Peyer's patch (tissue), 4 donors: ENCODE measurements at regions not wholly inside any gene's neighbourhood (a gene's known extent, or its start where the extent isn't known, plus 50 kb on each side); places are given as distances from the start of the nearest gene placed in this dataset.
A peak's percentile ranks its signal among the peaks of the same experiment; 100 is the strongest.

Experiments used
- DNase-seq, 3 donors: peaks; one replicate each; pipeline ENCODE4 v3.0.0-alpha.2; 2017 to 2019
- H3K27ac ChIP-seq, 4 donors: fragments of 200-600 bp; sonication (generic); one replicate each; pipeline ENCODE4 v1.5.1; 2016 to 2019
- H3K27me3 ChIP-seq, 2 donors: fragments of 200-600 bp; sonication (generic); one replicate each; pipeline ENCODE4 v1.5.1; 2019
- H3K36me3 ChIP-seq, 3 donors: fragments of 200-600 bp; sonication (generic); one replicate each; pipeline ENCODE4 v1.5.1; 2016 to 2019
- H3K4me1 ChIP-seq, 4 donors: fragments of 200-600 bp; sonication (generic); one replicate each; pipeline ENCODE4 v1.5.1; 2016 to 2019
- H3K4me3 ChIP-seq, 4 donors: fragments of 200-600 bp; sonication (generic); 1 replicate in 3 of 4; 2 replicates in 1 of 4; pipeline ENCODE4 v1.5.1; 2016 to 2019; ENCODE audit warnings: mild to moderate bottlenecking in 1 of 4
- H3K9me3 ChIP-seq, 4 donors: fragments of 200-600 bp; sonication (generic); one replicate each; pipeline ENCODE4 v1.5.1; 2016 to 2019; ENCODE audit warnings: mild to moderate bottlenecking in 1 of 4
- POLR2A ChIP-seq, 2 donors: fragments of 450-650 bp; IDR thresholded peaks; one replicate each; pipeline ENCODE4 v1.5.1; 2017; ENCODE audit warnings: antibody characterized with exemption in 2 of 2, mild to moderate bottlenecking in 2 of 2, moderate library complexity in 2 of 2
- TF ChIP-seq, protein P1 (sequence below), 6 experiments: fragments of 450-650 bp in 4 of 6; fragments of 200-600 bp in 2 of 6; sonication (generic) in 1 of 6; IDR thresholded peaks; one replicate each; pipeline ENCODE4 v1.5.1; 2017 to 2019; ENCODE audit warnings: antibody characterized with exemption in 6 of 6, mild to moderate bottlenecking in 3 of 6, moderate library complexity in 1 of 6

DNA sequence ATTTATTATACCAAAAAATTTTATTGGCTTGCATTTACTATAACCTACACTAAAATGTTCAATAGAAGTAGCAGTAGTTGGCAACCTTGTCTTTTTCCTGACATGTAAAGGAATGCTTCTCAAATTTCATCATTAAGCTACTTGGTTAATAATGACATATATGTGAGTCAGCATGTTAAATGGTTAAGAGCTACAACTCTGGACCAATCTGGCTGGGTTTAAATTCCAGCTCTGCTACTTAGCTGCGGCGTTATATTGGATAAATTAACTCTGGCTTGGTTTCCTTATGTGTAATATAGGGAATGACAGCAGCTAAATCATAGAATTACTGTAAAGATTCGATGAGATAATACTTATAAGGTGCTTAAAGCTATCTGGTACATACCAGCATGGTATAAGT lies 53.7 kb upstream of the OTOGL start:
- H3K36me3 ChIP-seq = no peaks in the 10 kb centered on the region
- TF ChIP-seq, protein P1, sequence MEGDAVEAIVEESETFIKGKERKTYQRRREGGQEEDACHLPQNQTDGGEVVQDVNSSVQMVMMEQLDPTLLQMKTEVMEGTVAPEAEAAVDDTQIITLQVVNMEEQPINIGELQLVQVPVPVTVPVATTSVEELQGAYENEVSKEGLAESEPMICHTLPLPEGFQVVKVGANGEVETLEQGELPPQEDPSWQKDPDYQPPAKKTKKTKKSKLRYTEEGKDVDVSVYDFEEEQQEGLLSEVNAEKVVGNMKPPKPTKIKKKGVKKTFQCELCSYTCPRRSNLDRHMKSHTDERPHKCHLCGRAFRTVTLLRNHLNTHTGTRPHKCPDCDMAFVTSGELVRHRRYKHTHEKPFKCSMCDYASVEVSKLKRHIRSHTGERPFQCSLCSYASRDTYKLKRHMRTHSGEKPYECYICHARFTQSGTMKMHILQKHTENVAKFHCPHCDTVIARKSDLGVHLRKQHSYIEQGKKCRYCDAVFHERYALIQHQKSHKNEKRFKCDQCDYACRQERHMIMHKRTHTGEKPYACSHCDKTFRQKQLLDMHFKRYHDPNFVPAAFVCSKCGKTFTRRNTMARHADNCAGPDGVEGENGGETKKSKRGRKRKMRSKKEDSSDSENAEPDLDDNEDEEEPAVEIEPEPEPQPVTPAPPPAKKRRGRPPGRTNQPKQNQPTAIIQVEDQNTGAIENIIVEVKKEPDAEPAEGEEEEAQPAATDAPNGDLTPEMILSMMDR (IDR thresholded peaks at IDR 0.05) = no peak
- no peak for TF ChIP-seq POLR2A (IDR thresholded peaks at IDR 0.05)
- H3K4me1 ChIP-seq = no peaks in the 10 kb centered on the region
- H3K4me3 ChIP-seq = no peak overlapping the region
- no peaks in the 10 kb centered on the region for H3K9me3 ChIP-seq
- H3K27ac ChIP-seq = no peak overlapping the region
- no peaks in the 10 kb centered on the region for H3K27me3 ChIP-seq
- no peak for DNase-seq

GRCh38 chr12:80044694-80045046 lies 54.7 kb upstream of the OTOGL start:
- DNase-seq = no peak
- no peaks in the 10 kb centered on the region for H3K9me3 ChIP-seq
- H3K36me3 ChIP-seq = no peaks in the 10 kb centered on the region
- H3K4me3 ChIP-seq = no peak overlapping the region
- no peaks in the 10 kb centered on the region for H3K27me3 ChIP-seq
- no peaks in the 10 kb centered on the region for H3K4me1 ChIP-seq
- H3K27ac ChIP-seq = peak overlapping the region in 1 of 4 donors; percentile 54
- TF ChIP-seq, protein P1 (IDR thresholded peaks at IDR 0.05) = no peak
- TF ChIP-seq POLR2A (IDR thresholded peaks at IDR 0.05) = no peak

DNA sequence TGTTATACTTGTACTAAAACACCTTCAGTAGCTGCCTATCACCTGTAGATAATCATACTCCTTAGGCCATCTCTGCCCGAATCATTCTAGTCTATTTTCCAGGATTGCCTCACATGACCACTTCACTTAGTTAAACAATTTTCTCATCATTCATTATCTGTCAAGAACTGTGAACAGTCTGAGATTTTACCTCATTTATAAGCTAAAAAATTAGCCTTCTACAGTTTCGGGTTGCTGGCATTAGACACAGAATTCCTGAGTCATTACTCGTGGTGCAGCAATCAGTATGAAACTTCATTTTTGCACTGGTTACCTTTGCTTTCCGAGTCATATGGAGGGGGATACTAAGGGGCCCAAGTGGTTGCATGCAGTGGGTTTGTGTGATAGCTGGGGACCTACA lies 57.6 kb upstream of the OTOGL start:
- Histone ChIP-seq H3K27me3 (no peaks in the 10 kb centered on the region), H3K4me1 (no peaks in the 10 kb centered on the region), H3K9me3 (no peaks in the 10 kb centered on the region), H3K4me3 (no peak overlapping the region), H3K27ac (no peak overlapping the region), H3K36me3 (no peaks in the 10 kb centered on the region)
- no peak for DNase-seq
- TF ChIP-seq, protein P1 (IDR thresholded peaks at IDR 0.05) = no peak
- TF ChIP-seq POLR2A (IDR thresholded peaks at IDR 0.05) = no peak

- H3K9me3 ChIP-seq = no peaks in the 10 kb centered on the region
- no peak for TF ChIP-seq POLR2A (IDR thresholded peaks at IDR 0.05)
- TF ChIP-seq, protein P1 (IDR thresholded peaks at IDR 0.05) = no peak
- no peaks in the 10 kb centered on the region for H3K27me3 ChIP-seq
- no peaks in the 10 kb centered on the region for H3K36me3 ChIP-seq
- no peak for DNase-seq
- no peaks in the 10 kb centered on the region for H3K4me1 ChIP-seq
- no peak overlapping the region for H3K4me3 ChIP-seq
- H3K27ac ChIP-seq = no peak overlapping the region
Measured at GRCh38 chr12:80041071-80041470, 58.3 kb upstream of the OTOGL start.

- H3K9me3 ChIP-seq = no peaks in the 10 kb centered on the region
- no peak overlapping the region for H3K27ac ChIP-seq
- no peaks in the 10 kb centered on the region for H3K36me3 ChIP-seq
- H3K4me1 ChIP-seq = no peaks in the 10 kb centered on the region
- TF ChIP-seq, protein P1 (IDR thresholded peaks at IDR 0.05) = no peak
- no peak for TF ChIP-seq POLR2A (IDR thresholded peaks at IDR 0.05)
- H3K4me3 ChIP-seq = no peak overlapping the region
- no peaks in the 10 kb centered on the region for H3K27me3 ChIP-seq
- no peak for DNase-seq
Measured at GRCh38 chr12:80040075-80040738, 59.1 kb upstream of the OTOGL start.
